Activated CD8-positive, alpha-beta memory T cell treated with anti-CD3 and anti-CD28 coated beads, Interleukin-2, amount 50 U/mL, for 1 hour (primary cell): ENCODE measurements at regions not wholly inside any gene's neighbourhood (a gene's known extent, or its start where the extent isn't known, plus 50 kb on each side); places are given as distances from the start of the nearest gene placed in this dataset.
"Not testable (repeated sequence)": the region's sequence is repeated elsewhere in the genome, so short reads cannot be mapped to it uniquely, and the experiment has no call there.

Source experiments
- DNase-seq: peaks from one replicate; pipeline ENCODE4 v3.0.0-alpha.2; 2020; ENCODE audit errors: extremely low read depth

DNA sequence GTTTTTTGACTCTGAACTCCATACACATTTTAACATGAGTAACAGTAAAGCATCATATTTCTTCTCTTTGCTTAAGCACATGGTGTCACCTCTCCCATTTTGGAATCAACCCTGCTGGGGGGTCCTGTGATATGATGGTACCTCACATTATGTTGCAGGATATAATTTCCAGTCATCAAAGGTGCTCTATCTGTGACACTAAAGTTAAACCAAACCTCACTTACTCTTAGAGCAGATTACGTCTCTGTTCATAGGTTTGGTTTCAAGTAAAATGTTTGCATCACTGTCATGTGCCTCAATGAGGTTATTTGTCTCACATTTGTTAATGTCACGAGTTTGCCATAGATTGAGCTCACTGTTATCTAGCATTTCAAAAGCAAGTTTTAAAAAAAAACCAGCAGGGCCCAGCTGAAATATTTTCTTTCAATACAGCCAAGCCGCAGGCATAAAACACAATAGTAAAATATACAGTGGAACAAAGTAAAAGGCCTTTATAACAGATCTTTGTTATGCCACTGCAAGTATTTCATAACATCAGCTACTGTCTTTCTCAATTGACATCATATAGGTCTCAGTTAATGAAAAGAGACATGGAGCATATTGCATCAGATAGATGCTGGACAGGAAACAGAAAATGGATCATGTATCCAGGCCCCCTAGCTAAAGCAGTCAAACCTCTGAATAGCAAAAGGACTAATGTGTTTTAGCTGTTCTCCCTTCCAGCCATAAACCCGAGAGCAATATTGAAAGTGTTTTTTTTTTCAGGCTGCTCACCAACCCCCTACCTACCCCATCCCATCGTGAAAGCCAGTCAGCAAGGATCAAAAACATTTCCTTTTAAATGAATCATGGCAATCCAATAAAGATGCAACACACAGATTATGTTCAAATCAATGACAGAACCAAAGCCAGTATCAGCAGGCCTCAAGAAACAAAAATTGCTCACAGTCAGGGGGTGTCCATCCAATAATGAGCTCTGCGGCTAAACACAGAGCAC is 182.1 kb upstream of the ITGA1 start:
- no peak for DNase-seq

DNA sequence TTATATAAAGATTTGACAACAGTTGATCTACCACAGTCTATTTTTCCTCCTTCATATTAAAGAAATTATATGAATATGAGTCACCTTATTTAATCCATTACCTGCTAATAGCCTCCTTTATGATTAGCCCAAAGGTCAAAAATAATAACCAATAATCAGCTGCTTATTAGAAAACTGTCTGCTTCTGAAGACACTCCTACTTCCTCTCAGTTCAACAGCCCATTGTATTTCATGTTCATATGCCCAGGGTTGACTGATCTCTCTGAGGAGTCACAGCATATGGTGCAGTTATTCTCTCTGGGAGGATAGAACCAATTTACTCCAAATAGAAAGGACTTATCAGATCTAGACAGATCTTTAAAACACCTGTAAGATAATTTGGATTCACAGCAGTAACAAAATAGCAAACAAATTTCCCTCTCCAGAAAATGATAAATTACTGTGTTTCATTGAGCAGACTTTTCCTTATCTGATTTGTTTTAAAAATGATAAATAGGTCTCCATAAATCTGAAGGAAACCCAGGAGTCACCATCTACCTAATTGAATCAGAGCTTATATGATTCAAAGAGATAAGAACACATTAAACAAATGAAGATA is 180.4 kb upstream of the ITGA1 start:
- DNase-seq = no peak

DNA sequence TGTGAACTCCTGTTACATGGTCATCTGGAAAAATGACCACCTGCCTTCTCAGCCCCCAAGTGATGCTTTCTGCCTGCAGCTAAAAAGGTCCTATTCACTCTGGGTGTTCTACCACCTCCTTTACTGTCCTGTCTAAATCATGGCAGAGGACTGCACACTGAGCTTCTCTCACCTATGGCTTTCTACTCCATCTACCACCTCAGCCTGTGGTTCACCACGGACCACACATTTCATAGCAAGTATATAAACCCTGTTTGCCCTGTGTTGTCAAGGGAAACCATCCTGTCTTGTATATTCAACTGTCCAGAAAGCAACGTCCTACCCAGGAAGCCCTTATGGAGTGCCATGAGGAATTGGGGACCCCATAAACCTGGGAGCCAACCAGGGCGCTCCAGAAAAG is 167.4 kb upstream of the ITGA1 start:
- no peak for DNase-seq

DNA sequence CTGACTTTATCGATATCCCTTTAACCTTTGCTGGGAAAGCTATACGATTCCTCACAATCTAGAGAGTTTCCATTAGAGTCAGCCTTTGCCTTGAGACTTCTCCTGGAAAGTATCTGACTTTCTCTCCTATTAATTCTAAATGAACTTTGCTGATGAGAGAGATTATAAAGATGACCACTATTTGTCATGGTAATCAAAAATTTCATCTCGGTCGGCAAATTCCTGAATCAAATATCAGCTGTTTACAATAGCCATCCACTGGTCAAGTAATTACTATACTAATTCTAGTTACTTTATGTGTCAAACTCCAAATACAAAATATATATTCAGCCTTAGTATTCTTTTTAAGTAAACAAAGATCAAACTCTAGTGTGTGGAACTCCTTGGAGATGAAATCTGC is 164.4 kb upstream of the ITGA1 start:
- no peak for DNase-seq

DNA sequence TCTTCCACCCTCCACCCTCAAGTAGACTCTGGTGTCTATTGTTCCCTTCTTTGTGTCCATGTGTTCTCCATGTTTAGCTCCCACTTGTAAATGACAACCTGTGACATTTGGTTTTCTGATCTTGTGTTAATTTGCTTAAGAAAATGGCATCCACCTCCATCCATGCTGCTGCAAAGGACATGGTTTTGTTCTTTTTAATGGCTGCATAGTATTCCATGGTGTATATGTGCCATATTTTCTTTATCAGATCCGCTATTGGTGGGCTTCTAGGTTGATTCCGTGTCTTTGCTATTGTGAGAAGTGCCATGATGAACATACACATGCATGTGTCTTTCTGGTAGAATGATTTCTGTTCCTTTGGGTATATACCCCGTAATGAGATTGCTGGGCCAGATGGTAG is 163.4 kb upstream of the ITGA1 start:
- no peak for DNase-seq

DNA sequence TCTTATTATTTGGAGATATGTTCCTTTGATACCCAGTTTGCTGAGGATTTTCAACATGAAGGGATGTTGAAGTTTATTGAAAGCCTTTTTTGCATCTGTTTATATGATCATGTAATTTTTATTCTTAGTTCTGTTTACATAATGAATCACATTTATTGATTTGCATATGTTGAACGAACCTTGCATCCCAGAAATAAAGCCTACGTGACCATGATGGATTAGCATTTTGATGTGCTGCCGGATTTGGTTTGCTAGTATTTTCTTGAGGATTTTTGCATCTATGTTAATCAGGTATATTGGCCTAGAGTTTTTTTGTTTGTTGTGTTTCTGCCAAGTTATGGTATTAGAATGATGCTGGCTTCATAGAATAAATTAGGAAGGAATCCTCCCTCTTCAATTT is 161.4 kb upstream of the ITGA1 start:
- no peak for DNase-seq

DNA sequence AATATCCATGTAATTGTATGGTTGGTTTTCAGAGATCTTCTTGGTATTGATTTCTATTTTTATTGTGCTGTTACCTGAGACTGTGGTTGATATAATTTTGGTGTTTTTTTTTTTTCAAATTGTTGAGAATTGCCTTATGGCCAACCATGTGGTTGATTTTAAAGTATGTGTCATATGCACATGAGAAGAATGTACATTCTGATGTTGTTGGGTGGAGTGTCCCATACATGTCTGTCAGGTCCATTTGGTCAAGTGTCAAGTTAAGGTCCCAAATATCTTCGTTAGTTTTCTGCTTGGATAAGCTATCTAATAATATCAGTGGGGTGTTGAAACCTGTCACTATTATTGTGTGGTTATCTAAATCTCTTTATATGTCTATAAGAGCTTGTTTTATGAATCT is 160.0 kb upstream of the ITGA1 start:
- DNase-seq = no peak

DNA sequence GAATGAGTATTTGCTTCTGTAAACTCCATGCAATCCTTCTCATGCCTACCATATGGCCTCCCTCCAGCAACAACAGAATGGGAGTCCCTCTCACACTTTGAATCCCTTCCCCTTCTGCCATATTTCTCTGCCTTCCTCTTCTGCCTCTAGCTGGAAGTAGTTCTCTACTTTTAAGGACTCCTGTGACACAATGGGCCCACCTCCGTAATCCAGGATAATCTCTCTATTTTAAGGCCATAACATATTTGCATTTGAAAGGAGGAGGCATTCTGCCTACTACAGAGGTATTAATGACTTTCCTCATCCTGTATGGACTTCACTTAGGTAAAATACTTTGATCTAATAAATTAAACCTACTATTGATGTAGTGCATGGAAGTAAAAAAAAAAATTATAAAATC is 155.4 kb upstream of the ITGA1 start:
- DNase-seq = no peak

DNA sequence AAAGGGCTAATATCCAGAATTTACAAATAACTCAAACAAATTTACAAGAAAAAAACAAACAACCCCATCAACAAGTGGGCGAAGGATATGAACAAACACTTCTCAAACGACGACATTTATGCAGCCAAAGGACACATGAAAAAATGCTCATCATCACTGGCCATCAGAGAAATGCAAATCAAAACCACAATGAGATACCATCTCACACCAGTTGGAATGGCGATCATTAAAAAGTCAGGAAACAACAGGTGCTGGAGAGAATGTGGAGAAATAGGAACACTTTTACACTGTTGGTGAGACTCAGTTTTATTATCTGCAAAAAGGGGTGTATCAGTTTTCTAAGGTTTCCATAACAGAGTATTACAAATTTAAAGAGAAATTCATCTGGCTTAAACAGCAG is 153.5 kb upstream of the ITGA1 start:
- not testable (repeated sequence) for DNase-seq

DNA sequence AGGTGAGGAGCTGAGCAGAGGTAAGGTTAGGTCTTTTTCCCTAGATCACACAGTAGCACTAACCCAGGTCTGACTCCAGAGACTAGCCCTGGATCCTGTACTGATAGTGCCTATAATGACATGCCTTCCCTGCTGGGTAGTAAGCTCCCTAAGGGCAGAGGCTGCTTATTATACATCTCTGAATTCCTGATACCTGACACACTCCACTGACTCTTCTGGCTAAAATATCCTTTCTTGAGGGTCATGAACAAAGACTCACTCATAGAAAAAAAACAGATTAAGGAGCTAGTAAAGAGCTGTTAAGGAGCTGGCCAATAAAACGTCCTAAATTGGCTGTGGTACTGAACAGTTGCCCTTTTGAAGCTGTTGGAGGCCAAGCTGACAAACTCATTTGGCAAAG is 149.0 kb upstream of the ITGA1 start:
- DNase-seq = no peak

DNA sequence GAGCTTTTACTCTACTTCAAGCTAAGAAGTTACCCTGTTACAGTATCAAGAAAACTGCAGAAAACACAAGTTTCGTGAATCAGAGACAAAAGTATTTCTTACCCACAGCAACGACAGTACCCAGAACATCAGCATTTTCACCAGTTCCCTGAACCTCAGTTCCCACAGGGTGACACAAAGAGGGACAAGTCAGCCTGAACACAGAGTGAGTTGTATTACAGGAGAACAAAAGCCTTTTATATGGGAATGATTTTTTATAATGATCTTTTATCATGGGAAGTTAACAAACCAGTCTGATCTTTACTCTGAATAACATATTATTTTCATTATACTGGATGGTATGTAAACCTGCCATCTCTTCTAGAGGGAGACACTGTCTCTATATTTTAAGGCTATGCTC is 139.0 kb upstream of the ITGA1 start:
- DNase-seq = no peak

DNA sequence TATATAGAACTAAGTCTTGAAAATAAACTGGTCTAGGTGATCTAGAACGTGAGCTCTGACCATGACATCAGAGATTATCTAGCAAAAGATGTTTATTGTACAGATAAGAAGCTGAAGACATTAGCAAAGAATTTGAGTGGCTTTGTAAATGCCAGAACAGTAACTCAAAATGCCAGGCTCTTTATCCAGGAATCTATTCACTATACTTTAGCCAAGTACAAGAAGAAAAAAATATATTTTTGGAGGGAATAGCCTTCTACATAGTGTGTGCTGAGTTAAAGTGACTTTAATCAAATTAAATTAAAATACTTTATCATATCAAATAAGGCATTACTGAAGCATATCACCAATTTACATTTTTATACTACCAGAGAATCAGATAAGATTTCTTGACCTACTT is 132.6 kb upstream of the ITGA1 start:
- DNase-seq = no peak

DNA sequence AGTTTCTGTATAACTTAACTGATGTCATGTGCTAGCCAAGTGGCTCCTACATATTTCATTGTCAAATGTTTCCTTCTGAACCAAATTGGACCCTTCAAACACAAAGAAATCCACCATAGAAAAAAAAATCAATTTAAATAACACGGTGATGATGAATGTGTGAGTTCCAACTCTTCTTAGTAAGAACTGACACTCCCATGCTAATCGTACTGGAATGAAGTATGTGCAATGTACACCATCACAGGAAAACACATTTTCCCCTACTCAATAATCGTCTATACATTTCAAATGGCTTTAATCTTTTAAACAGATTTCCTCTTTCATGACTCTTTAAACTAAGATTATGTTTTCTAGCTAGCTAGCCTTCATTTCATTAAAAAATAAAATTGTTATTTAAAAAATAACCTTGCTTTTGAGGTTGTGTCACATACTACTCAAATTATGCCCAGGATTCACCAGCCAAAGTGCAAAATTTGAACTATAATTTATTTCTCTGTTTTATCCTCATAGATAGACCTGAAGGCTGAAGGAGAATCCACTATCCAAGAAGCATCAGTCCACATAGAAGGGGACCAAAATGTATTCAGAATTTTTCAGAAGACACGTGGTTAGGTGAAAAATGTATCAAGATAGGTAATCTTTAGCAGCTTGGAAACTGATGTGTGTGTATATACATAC is 131.0 kb upstream of the ITGA1 start:
- DNase-seq = no peak

DNA sequence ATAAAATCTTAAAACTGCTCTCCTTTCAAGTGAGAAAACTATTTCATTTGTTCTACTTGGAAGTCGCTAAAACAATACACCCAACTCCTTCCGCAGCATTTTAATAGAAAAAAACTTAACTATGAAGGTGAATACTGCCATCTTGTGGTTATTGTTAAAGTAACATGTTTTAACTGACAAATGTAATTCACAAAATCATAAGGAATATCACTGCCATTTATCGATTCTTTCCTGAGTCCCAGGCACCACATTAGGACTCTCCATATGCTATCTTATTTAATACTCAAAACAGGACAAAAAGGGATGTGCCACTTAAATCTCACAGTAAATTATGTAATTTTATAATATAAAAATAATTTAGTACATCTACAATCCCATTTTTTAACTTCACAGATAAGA is 130.5 kb upstream of the ITGA1 start:
- no peak for DNase-seq

DNA sequence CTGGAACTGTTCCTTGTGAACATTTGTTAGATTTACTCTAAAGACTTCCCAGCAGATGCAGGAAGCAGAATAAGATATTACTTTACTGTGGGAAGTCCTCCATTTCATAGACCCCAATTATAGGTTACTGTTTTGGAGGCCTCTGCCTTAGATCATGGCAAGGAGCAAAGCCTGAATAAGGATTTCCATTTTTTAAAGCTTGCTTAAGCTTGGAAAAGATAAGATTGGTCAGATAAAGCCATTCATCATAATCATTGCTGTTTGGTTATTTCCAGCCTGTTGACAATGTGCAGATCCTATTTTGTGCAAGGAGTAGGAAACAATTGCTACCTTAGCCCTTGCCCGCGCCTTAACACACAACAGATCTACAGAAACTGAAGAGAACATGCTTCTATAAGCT is 129.5 kb upstream of the ITGA1 start:
- DNase-seq = no peak

DNA sequence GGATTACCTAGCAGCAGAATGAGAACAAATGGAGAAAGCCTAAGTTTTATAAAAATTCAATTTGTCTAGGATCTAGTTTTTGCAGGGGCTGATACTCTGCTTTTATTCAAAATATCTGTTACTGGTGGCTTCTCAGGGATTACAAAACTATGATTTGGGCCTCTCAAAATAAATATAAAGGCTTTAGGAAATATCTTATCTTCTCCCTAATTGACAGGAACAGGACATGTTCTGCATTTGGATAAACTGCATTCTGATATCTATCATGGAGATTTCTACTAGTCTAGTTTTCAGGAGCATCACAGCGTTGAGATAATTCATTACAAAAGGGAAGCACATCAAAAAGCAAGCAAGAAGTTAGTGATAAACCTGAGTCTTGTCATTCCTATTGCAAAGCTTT is 127.1 kb upstream of the ITGA1 start:
- no peak for DNase-seq

DNA sequence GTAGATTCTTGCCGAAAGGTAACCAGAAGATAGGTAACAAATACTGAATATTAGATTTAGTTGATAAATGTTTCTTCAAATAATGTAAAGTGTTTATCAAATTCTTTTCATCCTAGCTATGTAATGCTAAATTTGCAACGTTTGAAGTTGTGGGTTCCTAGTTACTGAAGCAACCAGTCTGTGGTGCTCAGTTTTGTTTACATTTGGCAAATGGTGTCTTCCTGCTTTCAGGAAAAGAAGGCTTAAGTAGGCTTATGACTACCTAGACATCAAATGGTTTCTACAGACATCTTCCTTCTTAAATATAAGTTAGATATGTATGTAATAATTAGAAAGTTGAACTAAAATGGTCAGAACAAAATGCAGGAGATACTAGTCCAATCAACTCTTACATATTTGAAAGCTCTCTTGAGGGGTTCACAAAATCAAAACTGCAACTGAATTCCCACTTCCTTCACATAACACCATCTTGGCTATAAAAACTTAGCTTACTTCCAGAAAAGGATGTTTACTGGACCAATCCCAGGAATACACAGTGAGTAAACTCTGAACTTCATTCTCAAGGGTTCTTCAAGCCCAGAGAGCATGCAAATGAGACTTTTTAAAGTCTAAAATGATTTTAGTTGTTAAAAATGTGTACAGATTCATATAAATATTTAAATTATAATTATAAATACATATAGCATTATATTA is 125.7 kb upstream of the ITGA1 start:
- DNase-seq = no peak

DNA sequence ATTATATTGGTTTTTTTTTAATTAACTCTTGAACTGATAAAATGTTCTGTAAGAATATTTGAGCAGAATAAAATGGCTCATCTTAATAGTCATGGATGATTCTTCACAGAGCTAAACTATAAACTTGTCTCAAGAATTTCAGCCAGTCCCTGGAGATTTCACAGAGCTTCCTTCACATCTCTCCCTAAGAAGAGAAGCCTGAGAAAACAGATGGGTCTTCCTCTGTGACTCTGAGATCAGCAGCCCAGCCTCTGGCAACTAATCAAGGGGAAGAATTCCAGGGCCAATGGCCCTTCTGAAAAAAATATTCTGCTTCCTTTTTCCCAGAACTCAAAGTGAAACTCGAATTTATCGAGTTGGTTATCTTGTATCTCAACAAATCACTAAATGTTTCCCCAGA is 122.2 kb upstream of the ITGA1 start:
- DNase-seq = no peak

DNA sequence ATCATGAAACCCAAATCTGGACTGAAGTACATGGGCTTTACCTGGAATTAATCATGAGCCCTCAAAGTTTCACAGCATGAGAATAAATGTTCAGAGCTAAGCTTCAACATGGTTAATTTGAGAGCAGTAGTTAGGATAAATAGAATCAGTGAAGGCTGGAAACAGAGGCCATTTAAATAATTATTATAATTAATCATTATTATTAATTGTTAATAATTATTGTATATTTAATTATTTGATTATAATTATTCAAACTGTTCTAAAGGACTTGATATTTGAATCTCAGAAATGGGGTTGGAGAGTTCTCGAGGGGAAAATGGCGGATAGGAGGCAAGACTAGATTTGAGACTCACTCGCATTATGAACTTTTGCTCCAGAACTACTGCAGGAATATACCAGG is 119.6 kb upstream of the ITGA1 start:
- no peak for DNase-seq

DNA sequence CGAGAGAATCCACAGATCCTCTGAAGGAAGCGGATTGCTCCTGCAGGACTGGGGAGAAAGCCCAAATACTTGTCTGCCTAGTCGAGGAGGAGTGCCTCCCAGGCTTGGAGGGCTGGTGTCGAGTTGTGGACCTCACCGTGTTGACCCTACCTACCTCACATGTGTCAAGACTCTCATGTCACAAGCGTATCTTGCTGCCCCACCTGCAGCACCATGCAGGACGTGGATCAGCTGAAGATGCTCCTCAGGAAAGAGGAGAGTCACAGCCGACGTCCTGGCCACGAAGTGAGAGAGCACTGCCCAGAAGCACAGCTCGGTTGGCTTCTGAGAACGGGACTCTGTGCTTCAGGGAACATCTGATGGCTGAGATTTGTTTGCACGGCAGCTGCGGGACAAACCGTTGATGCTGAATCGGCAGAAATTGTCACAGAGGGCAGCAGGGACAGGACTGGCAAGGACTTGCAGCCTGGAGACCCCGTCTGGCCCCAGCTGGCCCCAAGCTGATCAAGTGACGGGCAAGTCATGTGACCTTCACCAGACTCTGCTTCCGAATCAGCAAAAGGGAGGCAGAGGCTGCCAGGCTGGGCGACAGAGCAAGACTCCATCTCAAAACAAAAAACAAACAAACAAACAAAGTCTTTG is 119.1 kb upstream of the ITGA1 start:
- no peak for DNase-seq

DNA sequence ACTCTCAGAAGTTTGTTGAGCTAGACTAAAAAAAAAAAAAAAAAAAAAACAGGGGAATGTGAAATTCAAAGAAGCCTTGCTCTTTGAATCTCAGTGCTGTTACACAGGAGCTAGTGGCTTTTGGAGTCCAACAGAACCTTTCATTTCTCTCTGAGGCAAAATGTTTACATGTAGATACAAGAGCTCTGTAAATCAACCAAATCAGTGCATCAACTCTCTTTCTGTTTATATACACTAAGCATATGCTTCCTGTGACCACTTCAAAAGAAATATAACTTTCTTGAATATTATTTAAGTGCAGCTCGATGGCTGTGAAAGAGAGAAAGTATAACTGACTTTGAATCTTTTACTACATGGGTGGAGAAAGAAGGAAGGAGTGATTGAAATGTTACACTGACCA is 115.3 kb upstream of the ITGA1 start:
- DNase-seq = no peak

DNA sequence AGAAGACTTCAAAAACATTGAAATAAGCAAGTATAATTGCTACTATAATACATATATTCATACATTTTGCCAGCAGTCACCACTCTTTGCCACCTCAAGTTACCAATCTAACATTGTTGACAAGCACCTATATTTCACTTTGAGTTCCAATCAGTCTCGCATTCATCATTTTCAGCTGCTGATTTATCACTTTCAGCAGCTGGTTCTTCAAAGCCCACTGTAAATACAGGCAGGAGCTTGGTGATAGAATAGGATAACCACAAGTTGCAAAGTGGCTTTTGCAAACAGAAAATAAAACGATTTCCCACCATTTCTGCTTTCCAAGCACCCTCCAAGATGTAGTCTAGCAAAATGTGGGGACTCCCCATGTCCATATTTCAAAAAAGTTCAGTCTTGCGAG is 114.2 kb upstream of the ITGA1 start:
- DNase-seq = no peak
